SK-N-SH (cell line): ENCODE measurements at regions not wholly inside any gene's neighbourhood (a gene's known extent, or its start where the extent isn't known, plus 50 kb on each side); places are given as distances from the start of the nearest gene placed in this dataset.

Experiments
- CTCF ChIA-PET: fragments of 300-600, 350-600 bp; formaldehyde crosslinking; extraction: SDS; loops from one replicate; lab custom pipeline; 2021; lab: Yijun Ruan, JAX
- POLR2A ChIA-PET: fragments of 350-600 bp; sonication (Branson Sonifier 250); formaldehyde crosslinking; extraction: SDS; loops from one replicate; lab custom pipeline; 2020; ENCODE audit warnings: antibody characterized with exemption, inconsistent platforms; lab: Yijun Ruan, JAX
- DNase-seq: peaks from one replicate; pipeline ENCODE4 v3.0.0; 2012
- H2AFZ ChIP-seq: fragments of 200-600 bp; sonication (generic); 2 replicates; pipeline ENCODE4 v1.8.1; 2016; ENCODE audit warnings: antibody characterized with exemption, mild to moderate bottlenecking, low read depth
- H3F3A ChIP-seq: fragments of 200-600 bp; sonication (generic); replicated peaks from 2 replicates; pipeline ENCODE3; 2016; ENCODE audit warnings: antibody characterized with exemption, mild to moderate bottlenecking; ENCODE audit not compliant: insufficient read depth
- H3K27ac ChIP-seq, 2 experiments: fragments of 200-500 bp in 1 of 2; fragments of 200-600 bp in 1 of 2; sonication (Bioruptor generic) in 1 of 2; sonication (generic), shearing (Covaris generic) in 1 of 2; 2 replicates each; pipeline versions ENCODE4 v1.5.1 to v1.6.1; 2014 to 2016; ENCODE audit warnings: low read depth in 2 of 2, inconsistent platforms in 1 of 2, low read length in 1 of 2, mild to moderate bottlenecking in 1 of 2, mixed read lengths in 1 of 2
- H3K27me3 ChIP-seq: fragments of 200-600 bp; sonication (generic), shearing (Covaris generic); 2 replicates; pipeline ENCODE4 v1.6.1; 2016; ENCODE audit warnings: mixed run types; ENCODE audit not compliant: insufficient read depth
- H3K36me3 ChIP-seq, 2 experiments: fragments of 200-500 bp in 1 of 2; fragments of 200-600 bp in 1 of 2; sonication (Bioruptor generic) in 1 of 2; sonication (generic) in 1 of 2; replicated peaks in 1 of 2; 2 replicates each; pipeline versions ENCODE3 to v1.5.1; 2014 to 2016; ENCODE audit warnings: low read length in 1 of 2, mild to moderate bottlenecking in 1 of 2; ENCODE audit not compliant: insufficient read depth in 2 of 2, control insufficient read depth in 1 of 2
- H3K4me1 ChIP-seq, 2 experiments: fragments of 200-500 bp in 1 of 2; fragments of 200-600 bp in 1 of 2; sonication (Bioruptor generic) in 1 of 2; sonication (generic), shearing (Covaris generic) in 1 of 2; 2 replicates each; pipeline versions ENCODE4 v1.5.1 to v1.6.1; 2014 to 2016; ENCODE audit warnings: low read depth in 1 of 2, low read length in 1 of 2, mixed run types in 1 of 2; ENCODE audit not compliant: insufficient read depth in 2 of 2, control insufficient read depth in 1 of 2
- H3K4me2 ChIP-seq: fragments of 200-600 bp; sonication (generic), shearing (Covaris generic); 2 replicates; pipeline ENCODE4 v1.6.1; 2017; ENCODE audit warnings: mixed run types
- H3K4me3 ChIP-seq, 2 experiments: fragments of 200-500 bp in 1 of 2; fragments of 200-600 bp in 1 of 2; sonication (Bioruptor generic) in 1 of 2; sonication (generic), shearing (Covaris generic) in 1 of 2; 2 replicates each; pipeline versions ENCODE4 v1.5.1 to v1.8.1; 2014 to 2016; ENCODE audit warnings: low read depth in 2 of 2, inconsistent platforms in 1 of 2, low read length in 1 of 2, mild to moderate bottlenecking in 1 of 2, mixed read lengths in 1 of 2, moderate library complexity in 1 of 2
- H3K79me2 ChIP-seq: fragments of 200-600 bp; sonication (generic); 2 replicates; pipeline ENCODE4 v1.8.1; 2017; ENCODE audit warnings: mild to moderate bottlenecking; ENCODE audit not compliant: insufficient read depth
- H3K9ac ChIP-seq: fragments of 200-600 bp; sonication (generic); 2 replicates; pipeline ENCODE4 v1.6.1; 2017; ENCODE audit warnings: mixed run types
- H3K9me2 ChIP-seq: fragments of 200-600 bp; sonication (generic); 2 replicates; pipeline ENCODE4 v1.6.1; 2017; ENCODE audit warnings: mixed run types
- H3K9me3 ChIP-seq: fragments of 200-600 bp; sonication (generic); 2 replicates; pipeline ENCODE4 v1.6.1; 2017; ENCODE audit warnings: mixed run types, mild to moderate bottlenecking, moderate library complexity
- H4K20me1 ChIP-seq: fragments of 200-600 bp; sonication (generic); 2 replicates; pipeline ENCODE4 v1.6.1; 2017; ENCODE audit warnings: mild to moderate bottlenecking, mixed run types; ENCODE audit not compliant: insufficient read depth
- CTCF ChIP-seq: fragments of 200-600 bp; sonication (generic); IDR thresholded peaks from 2 replicates; pipeline ENCODE4 v1.6.1; 2017; ENCODE audit warnings: antibody characterized with exemption, mild to moderate bottlenecking, moderate library complexity
- EP300 ChIP-seq, 2 experiments: IDR thresholded peaks; 2 replicates each; pipeline versions ENCODE4 v1.4.0 to v1.6.1; 2012; ENCODE audit warnings: borderline replicate concordance in 1 of 2, low read depth in 1 of 2, low read length in 1 of 2
- FOXM1 ChIP-seq: IDR thresholded peaks from 2 replicates; pipeline ENCODE4 v1.4.0; 2012; ENCODE audit warnings: low read depth, mild to moderate bottlenecking
- GATA2 ChIP-seq: sonication (generic); formaldehyde crosslinking; IDR thresholded peaks from 2 replicates; pipeline ENCODE4 v1.5.0; 2020; ENCODE audit warnings: mild to moderate bottlenecking, missing genetic modification reagents
- IRF3 ChIP-seq: fragments of 150-350 bp; IDR thresholded peaks from 2 replicates; pipeline ENCODE4 v1.6.1; 2016; ENCODE audit warnings: mild to moderate bottlenecking, low read depth, low read length
- MXI1 ChIP-seq: IDR thresholded peaks from 2 replicates; pipeline ENCODE4 v1.6.1; 2012; ENCODE audit warnings: mild to moderate bottlenecking, low read depth, low read length, improper control_type of control experiment
- NFIC ChIP-seq: IDR thresholded peaks from 2 replicates; pipeline ENCODE4 v1.4.0; 2012; ENCODE audit warnings: borderline replicate concordance
- NRF1 ChIP-seq: IDR thresholded peaks from 2 replicates; pipeline ENCODE4 v1.6.1; 2012; ENCODE audit warnings: low read depth, mild to moderate bottlenecking, low read length
- RAD21 ChIP-seq: IDR thresholded peaks from 2 replicates; pipeline ENCODE4 v1.6.1; 2012; ENCODE audit warnings: mild to moderate bottlenecking, low read length
- RCOR1 ChIP-seq: fragments of 150-350 bp; IDR thresholded peaks from 2 replicates; pipeline ENCODE4 v1.6.1; 2017; ENCODE audit warnings: antibody characterized with exemption, low read length
- REST ChIP-seq: IDR thresholded peaks from 2 replicates; pipeline ENCODE4 v1.6.1; 2012; ENCODE audit warnings: mild to moderate bottlenecking, low read depth, low read length, moderate library complexity
- SIN3A ChIP-seq: IDR thresholded peaks from 2 replicates; pipeline ENCODE4 v1.6.1; 2012; ENCODE audit warnings: low read depth, mild to moderate bottlenecking, low read length, moderate library complexity, borderline replicate concordance
- SMC3 ChIP-seq: IDR thresholded peaks from 2 replicates; pipeline ENCODE4 v1.6.1; 2012; ENCODE audit warnings: low read depth, low read length, improper control_type of control experiment
- USF1 ChIP-seq: IDR thresholded peaks from 2 replicates; pipeline ENCODE4 v1.4.0; 2012; ENCODE audit warnings: low read depth, borderline replicate concordance
- YY1 ChIP-seq: IDR thresholded peaks from 2 replicates; pipeline ENCODE4 v1.4.0; 2012; ENCODE audit warnings: low read depth, mild to moderate bottlenecking
- WGBS: methylation state at CpG from one replicate; pipeline ENCODE4 v1.1.6; 2017; ENCODE audit warnings: low lambda C conversion rate; 5-methylcytosine and 5-hydroxymethylcytosine counted together

- TF ChIP-seq RAD21 (no peak), SIN3A (no peak), YY1 (no peak), FOXM1 (no peak), GATA2 (no peak), SMC3 (no peak), NFIC (no peak), NRF1 (no peak), EP300 (IDR thresholded peaks at IDR 0.05; ENCODE audit: borderline replicate concordance in 1 of 2, low read depth in 1 of 2, low read length in 1 of 2) (no peak), RCOR1 (no peak), CTCF (no peak), MXI1 (no peak), IRF3 (no peak), USF1 (no peak), REST (no peak)
- Histone ChIP-seq H3K36me3 (no peaks in the 10 kb centered on the region), H3K4me3 (no peak overlapping the region), H3K9ac (no peak overlapping the region), H3K9me2 (0 out of 2 replicates have a peak, but pooled peaks cover 3% of the 10 kb centered on the region), H3K4me2 (no peak overlapping the region), H3K79me2 (no peaks in the 10 kb centered on the region), H3K27me3 (no peaks in the 10 kb centered on the region; the same call in 1 of the 2 replicates), H3K27ac (no peak overlapping the region), H3K4me1 (no peaks in the 10 kb centered on the region), H2AFZ (no peak overlapping the region), H3K9me3 (no peaks in the 10 kb centered on the region), H3F3A (no peaks in the 10 kb centered on the region), H4K20me1 (no peaks in the 10 kb centered on the region)
- ChIA-PET CTCF (no interaction called here), POLR2A (no interaction called here)
- no peak for DNase-seq
- WGBS: 2% methylated on average over 4 of the region's 4 CpGs
Observed at GRCh38 chrX:109294097-109294814, 187.6 kb downstream of the GUCY2F start.
